OCI-LY3 (cell line): ENCODE measurements at regions not wholly inside any gene's neighbourhood (a gene's known extent, or its start where the extent isn't known, plus 50 kb on each side); places are given as distances from the start of the nearest gene placed in this dataset.

Experiments
- H2AFZ ChIP-seq: fragments of 200-600, 300-600 bp; shearing (Covaris generic); 2 replicates; pipeline ENCODE4 v1.6.0; 2014; ENCODE audit warnings: antibody characterized with exemption, low read depth, low read length
- H3K27ac ChIP-seq: fragments of 200-600, 300-600 bp; sonication (generic); 2 replicates; pipeline ENCODE4 v1.5.1; 2014; ENCODE audit warnings: mild to moderate bottlenecking, low read length, moderate library complexity, mixed read lengths
- H3K27me3 ChIP-seq: fragments of 200-600, 300-600 bp; sonication (generic); 2 replicates; pipeline ENCODE4 v1.6.1; 2014; ENCODE audit warnings: low read depth, low read length, mixed read lengths
- H3K36me3 ChIP-seq: fragments of 200-600, 300-600 bp; sonication (generic); replicated peaks from 2 replicates; pipeline ENCODE3; 2014; ENCODE audit warnings: low read depth, low read length, mixed read lengths
- H3K4me1 ChIP-seq: fragments of 300-600, 200-600 bp; sonication (generic); 2 replicates; pipeline ENCODE4 v1.6.1; 2014; ENCODE audit warnings: low read length, mixed read lengths
- H3K4me2 ChIP-seq: fragments of 200-600, 300-600 bp; sonication (generic); 2 replicates; pipeline ENCODE4 v1.6.1; 2014; ENCODE audit warnings: low read length, mixed read lengths
- H3K4me3 ChIP-seq: fragments of 300-600, 200-600 bp; sonication (generic); 2 replicates; pipeline ENCODE4 v1.5.1; 2014; ENCODE audit warnings: antibody characterized with exemption, mild to moderate bottlenecking, low read length, moderate library complexity
- H3K79me2 ChIP-seq: fragments of 300-600, 200-600 bp; shearing (Covaris generic); 2 replicates; pipeline ENCODE4 v1.6.1; 2014; ENCODE audit warnings: mild to moderate bottlenecking, low read length, mixed read lengths
- H3K9ac ChIP-seq: fragments of 300-600, 200-600 bp; shearing (Covaris generic); 2 replicates; pipeline ENCODE4 v1.6.0; 2014; ENCODE audit warnings: mild to moderate bottlenecking, low read length, moderate library complexity
- H3K9me3 ChIP-seq: fragments of 200-600, 300-600 bp; shearing (Covaris generic); 2 replicates; pipeline ENCODE4 v1.6.1; 2014; ENCODE audit warnings: low read length, mixed read lengths; ENCODE audit not compliant: insufficient read depth
- H4K20me1 ChIP-seq: fragments of 200-600, 300-600 bp; sonication (generic); 2 replicates; pipeline ENCODE4 v1.6.1; 2016; ENCODE audit warnings: low read length, mixed read lengths; ENCODE audit not compliant: insufficient read depth
- CTCF ChIP-seq: fragments of 200-600, 300-600 bp; sonication (generic); IDR thresholded peaks from 2 replicates; pipeline ENCODE4 v1.5.1; 2014; ENCODE audit warnings: antibody characterized with exemption, low read length, low read depth
- EZH2phosphoT487 ChIP-seq: fragments of 200-600 bp; shearing (Covaris generic); IDR thresholded peaks from 2 replicates; pipeline ENCODE4 v1.6.1; 2018; ENCODE audit warnings: antibody characterized with exemption, mixed run types, low read depth

GRCh38 chr21:35507181-35507759 lies 458.2 kb upstream of the RUNX1 start:
- TF ChIP-seq EZH2phosphoT487 (no peak), CTCF (no peak)
- no peak overlapping the region for H3K4me3 ChIP-seq
- H3K36me3 ChIP-seq, result no peaks in the 10 kb centered on the region
- no peak overlapping the region for H3K9ac ChIP-seq
- H3K79me2 ChIP-seq, result no peaks in the 10 kb centered on the region
- H3K9me3 ChIP-seq, result no peaks in the 10 kb centered on the region
- H3K27ac ChIP-seq, result no peak overlapping the region
- H3K27me3 ChIP-seq, result peaks cover 16% of the 10 kb centered on the region
- H3K4me2 ChIP-seq, result no peak overlapping the region
- no peaks in the 10 kb centered on the region for H4K20me1 ChIP-seq
- peaks cover 20% of the 10 kb centered on the region for H3K4me1 ChIP-seq
- H2AFZ ChIP-seq, result no peak overlapping the region

- H3K4me1 ChIP-seq, result peaks cover 20% of the 10 kb centered on the region
- H3K9me3 ChIP-seq, result no peaks in the 10 kb centered on the region
- TF ChIP-seq EZH2phosphoT487 (no peak), CTCF (no peak)
- no peak overlapping the region for H3K9ac ChIP-seq
- no peak overlapping the region for H3K27ac ChIP-seq
- no peak overlapping the region for H3K4me3 ChIP-seq
- no peaks in the 10 kb centered on the region for H3K79me2 ChIP-seq
- H3K4me2 ChIP-seq, result no peak overlapping the region
- no peak overlapping the region for H2AFZ ChIP-seq
- H4K20me1 ChIP-seq, result no peaks in the 10 kb centered on the region
- peaks cover 15% of the 10 kb centered on the region for H3K27me3 ChIP-seq
- H3K36me3 ChIP-seq, result no peaks in the 10 kb centered on the region
These were observed 457.7 kb upstream of the RUNX1 start for GRCh38 chr21:35506771-35507170.

- TF ChIP-seq CTCF (no peak), EZH2phosphoT487 (no peak)
- Histone ChIP-seq H3K4me2 (no peak overlapping the region), H3K27ac (no peak overlapping the region), H2AFZ (no peak overlapping the region), H3K27me3 (peaks cover 13% of the 10 kb centered on the region), H3K79me2 (no peaks in the 10 kb centered on the region), H4K20me1 (no peaks in the 10 kb centered on the region), H3K9ac (no peak overlapping the region), H3K9me3 (no peaks in the 10 kb centered on the region), H3K4me1 (peaks cover 20% of the 10 kb centered on the region), H3K4me3 (no peak overlapping the region), H3K36me3 (no peaks in the 10 kb centered on the region)
These were observed 457.2 kb upstream of the RUNX1 start for GRCh38 chr21:35506352-35506751.

GRCh38 chr21:35504951-35505466 lies 455.9 kb upstream of the RUNX1 start:
- no peak overlapping the region for H3K4me2 ChIP-seq
- no peak overlapping the region for H3K27ac ChIP-seq
- no peaks in the 10 kb centered on the region for H3K9me3 ChIP-seq
- no peak overlapping the region for H3K4me3 ChIP-seq
- H3K36me3 ChIP-seq, result no peaks in the 10 kb centered on the region
- H3K79me2 ChIP-seq, result no peaks in the 10 kb centered on the region
- no peak for TF ChIP-seq EZH2phosphoT487
- no peak overlapping the region for H3K9ac ChIP-seq
- no peak overlapping the region for H2AFZ ChIP-seq
- H4K20me1 ChIP-seq, result no peaks in the 10 kb centered on the region
- H3K4me1 ChIP-seq, result peaks cover 20% of the 10 kb centered on the region
- H3K27me3 ChIP-seq, result peaks cover 8% of the 10 kb centered on the region
